Right lobe of liver (tissue), 6 donors: ENCODE measurements at regions not wholly inside any gene's neighbourhood (a gene's known extent, or its start where the extent isn't known, plus 50 kb on each side); places are given as distances from the start of the nearest gene placed in this dataset.

Source experiments
- ATAC-seq, 4 donors: fragments of 200-7000 bp; cut with Tn5 transposase; one replicate each; pipeline ENCODE4 v1.9.1; 2020; ENCODE audit warnings: mild to moderate bottlenecking in 4 of 4, moderate library complexity in 4 of 4
- DNase-seq, 3 donors: peaks; one replicate each; pipeline ENCODE4 v3.0.0-alpha.2; 2020
- H3K27ac ChIP-seq, 3 donors: fragments of 200-600 bp; one replicate each; pipeline ENCODE4 v1.8.0; 2022
- H3K27me3 ChIP-seq, 2 donors: fragments of 200-600 bp; one replicate each; pipeline ENCODE4 v1.8.0; 2022
- H3K36me3 ChIP-seq, 4 donors: fragments of 200-600 bp; sonication (generic) in 1 of 4; one replicate each; pipeline versions ENCODE4 v1.5.1 to v1.8.0; 2017 to 2022; ENCODE audit warnings: control low read depth in 1 of 4
- H3K4me1 ChIP-seq, 4 donors: fragments of 200-600 bp; sonication (generic) in 1 of 4; one replicate each; pipeline versions ENCODE4 v1.5.1 to v1.8.0; 2017 to 2022; ENCODE audit warnings: control low read depth in 1 of 4
- H3K4me3 ChIP-seq, 3 donors: fragments of 200-600 bp; one replicate each; pipeline ENCODE4 v1.8.0; 2022
- H3K9me3 ChIP-seq, 4 donors: fragments of 200-600 bp; sonication (generic) in 1 of 4; one replicate each; pipeline versions ENCODE4 v1.5.1 to v1.8.0; 2017 to 2022; ENCODE audit warnings: control low read depth in 1 of 4
- POLR2A ChIP-seq: fragments of 450-650 bp; IDR thresholded peaks from one replicate; pipeline ENCODE4 v1.6.1; 2017; ENCODE audit warnings: antibody characterized with exemption, mild to moderate bottlenecking
- WGBS: methylation state at CpG from one replicate; pipeline ENCODE4 v1.1.6; 2018; ENCODE audit warnings: low coverage, low lambda C conversion rate; ENCODE audit not compliant: insufficient coverage; ENCODE audit errors: missing lambda C conversion rate; 5-methylcytosine and 5-hydroxymethylcytosine counted together
- intact Hi-C, 2 donors: fragments of 100-400 bp; cut with DNase I; formaldehyde crosslinking; loops; one replicate each; pipeline versions ENCODE4 v1.11.2 to v1.14.1; 2022
- TF ChIP-seq, protein P1 (sequence below), 4 donors: fragments of 200-600 bp in 3 of 4; fragments of 450-650 bp in 1 of 4; IDR thresholded peaks; one replicate each; pipeline versions ENCODE4 v1.5.1 to v1.8.0; 2016 to 2022; ENCODE audit warnings: antibody characterized with exemption in 4 of 4, mild to moderate bottlenecking in 2 of 4
- donor health status: DM: no; HTN: yes; CAD: no.
- donor health status: DM: no; HTN: no; CAD: no.
- donor health status: DM: no; HTN: no; CAD: no.
- donor health status: DM: no; HTN: yes; CAD: no.
- donor health status: DM: no; HTN: yes; CAD: no.

DNA sequence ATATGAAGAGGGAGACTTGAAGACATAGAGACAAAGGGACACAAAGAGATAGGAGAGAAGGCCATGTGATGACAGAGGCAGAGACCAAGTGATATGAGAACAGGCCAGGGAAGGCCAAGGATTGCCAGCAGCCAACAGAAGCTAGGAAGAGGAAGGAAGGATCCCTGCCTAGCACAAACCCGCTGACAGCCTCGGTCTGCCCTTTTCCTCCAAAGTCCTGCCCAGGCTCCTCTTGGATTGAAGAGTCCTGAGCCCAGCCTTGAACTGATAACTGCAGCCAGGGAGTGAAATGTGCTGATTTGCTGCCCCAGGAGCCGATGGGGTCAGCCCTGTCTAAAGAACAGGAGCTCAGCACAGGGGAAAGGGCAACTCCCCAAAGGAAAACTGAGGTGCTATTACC, 76.6 kb downstream of the MCFD2 start:
- WGBS: 33% methylated on average over 2 of the region's 3 CpGs
- Histone ChIP-seq H3K4me1 (peaks cover 0 to 5% (median 0%) of the 10 kb centered on the region in 4 donors), H3K9me3 (no peaks in the 10 kb centered on the region), H3K27ac (no peak overlapping the region), H3K4me3 (no peak overlapping the region), H3K36me3 (no peaks in the 10 kb centered on the region), H3K27me3 (no peaks in the 10 kb centered on the region)
- intact Hi-C loops: no loop called here
- TF ChIP-seq POLR2A: no peak
- TF ChIP-seq, protein P1, sequence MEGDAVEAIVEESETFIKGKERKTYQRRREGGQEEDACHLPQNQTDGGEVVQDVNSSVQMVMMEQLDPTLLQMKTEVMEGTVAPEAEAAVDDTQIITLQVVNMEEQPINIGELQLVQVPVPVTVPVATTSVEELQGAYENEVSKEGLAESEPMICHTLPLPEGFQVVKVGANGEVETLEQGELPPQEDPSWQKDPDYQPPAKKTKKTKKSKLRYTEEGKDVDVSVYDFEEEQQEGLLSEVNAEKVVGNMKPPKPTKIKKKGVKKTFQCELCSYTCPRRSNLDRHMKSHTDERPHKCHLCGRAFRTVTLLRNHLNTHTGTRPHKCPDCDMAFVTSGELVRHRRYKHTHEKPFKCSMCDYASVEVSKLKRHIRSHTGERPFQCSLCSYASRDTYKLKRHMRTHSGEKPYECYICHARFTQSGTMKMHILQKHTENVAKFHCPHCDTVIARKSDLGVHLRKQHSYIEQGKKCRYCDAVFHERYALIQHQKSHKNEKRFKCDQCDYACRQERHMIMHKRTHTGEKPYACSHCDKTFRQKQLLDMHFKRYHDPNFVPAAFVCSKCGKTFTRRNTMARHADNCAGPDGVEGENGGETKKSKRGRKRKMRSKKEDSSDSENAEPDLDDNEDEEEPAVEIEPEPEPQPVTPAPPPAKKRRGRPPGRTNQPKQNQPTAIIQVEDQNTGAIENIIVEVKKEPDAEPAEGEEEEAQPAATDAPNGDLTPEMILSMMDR (IDR thresholded peaks at IDR 0.05): no peak
- ATAC-seq (no peak), DNase-seq (peak in 2 of 3 donors; percentile 8 to 38)

GRCh38 chr2:46837704-46838103, 77.9 kb downstream of the MCFD2 start:
- no peak overlapping the region for H3K27ac ChIP-seq
- no peaks in the 10 kb centered on the region for H3K27me3 ChIP-seq
- TF ChIP-seq POLR2A: no peak
- TF ChIP-seq, protein P1 (IDR thresholded peaks at IDR 0.05): no peak
- no peaks in the 10 kb centered on the region for H3K36me3 ChIP-seq
- intact Hi-C loops: no loop called here
- H3K4me3 ChIP-seq: no peak overlapping the region
- WGBS: 74% methylated on average over 4 of the region's 5 CpGs
- no peak for ATAC-seq
- DNase-seq: peak in 2 of 3 donors; percentile 2 to 30
- H3K4me1 ChIP-seq: no peaks in the 10 kb centered on the region
- H3K9me3 ChIP-seq: no peaks in the 10 kb centered on the region

- H3K4me1 ChIP-seq: no peaks in the 10 kb centered on the region
- peak in 1 of 3 donors; percentile 19 for DNase-seq
- no peaks in the 10 kb centered on the region for H3K27me3 ChIP-seq
- no peaks in the 10 kb centered on the region for H3K9me3 ChIP-seq
- H3K27ac ChIP-seq: no peak overlapping the region
- no peak overlapping the region for H3K4me3 ChIP-seq
- H3K36me3 ChIP-seq: no peaks in the 10 kb centered on the region
- intact Hi-C loops: no loop called here
- WGBS: 86% methylated on average over 6 of the region's 10 CpGs
- ATAC-seq: no peak
- no peak for TF ChIP-seq POLR2A
- TF ChIP-seq, protein P1 (IDR thresholded peaks at IDR 0.05): no peak
These were observed 78.5 kb downstream of the MCFD2 start for GRCh38 chr2:46837112-46837454.

GRCh38 chr2:46836295-46837111, 79.1 kb downstream of the MCFD2 start:
- ATAC-seq (peak in 1 of 4 donors; percentile 16), DNase-seq (peak in 2 of 3 donors; percentile 15 to 44)
- Histone ChIP-seq H3K27me3 (no peaks in the 10 kb centered on the region), H3K4me3 (no peak overlapping the region), H3K9me3 (no peaks in the 10 kb centered on the region), H3K27ac (no peak overlapping the region), H3K36me3 (no peaks in the 10 kb centered on the region), H3K4me1 (no peaks in the 10 kb centered on the region)
- 79% methylated on average over 7 of the region's 12 CpGs for WGBS
- TF ChIP-seq POLR2A: no peak
- TF ChIP-seq, protein P1 (IDR thresholded peaks at IDR 0.05): no peak
- intact Hi-C loops: no loop called here
